ENCODE measurements at regions not wholly inside any gene's neighbourhood (a gene's known extent, or its start where the extent isn't known, plus 50 kb on each side); places are given as distances from the start of the nearest gene placed in this dataset.

DNA sequence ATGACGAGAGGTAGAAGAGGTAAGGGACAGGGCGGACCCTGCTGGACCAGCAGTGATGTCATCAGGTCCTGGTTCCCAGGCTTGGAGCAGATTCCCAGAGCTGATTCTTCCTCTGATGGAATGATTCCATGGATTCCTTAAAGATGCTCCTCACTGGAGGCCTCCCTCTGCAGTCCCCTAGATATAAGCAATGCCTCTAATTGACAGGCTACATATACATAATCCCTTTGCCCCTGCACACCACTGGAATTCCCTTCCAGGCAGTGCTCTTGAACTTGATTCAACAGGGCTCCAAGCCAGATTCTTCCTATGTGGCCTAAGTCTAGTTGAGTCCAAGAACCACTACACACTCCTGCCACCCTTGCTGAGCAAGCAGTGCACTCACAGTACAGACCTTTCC, 52.3 kb upstream of the L3MBTL3 start:
- TF ChIP-seq, protein P1, sequence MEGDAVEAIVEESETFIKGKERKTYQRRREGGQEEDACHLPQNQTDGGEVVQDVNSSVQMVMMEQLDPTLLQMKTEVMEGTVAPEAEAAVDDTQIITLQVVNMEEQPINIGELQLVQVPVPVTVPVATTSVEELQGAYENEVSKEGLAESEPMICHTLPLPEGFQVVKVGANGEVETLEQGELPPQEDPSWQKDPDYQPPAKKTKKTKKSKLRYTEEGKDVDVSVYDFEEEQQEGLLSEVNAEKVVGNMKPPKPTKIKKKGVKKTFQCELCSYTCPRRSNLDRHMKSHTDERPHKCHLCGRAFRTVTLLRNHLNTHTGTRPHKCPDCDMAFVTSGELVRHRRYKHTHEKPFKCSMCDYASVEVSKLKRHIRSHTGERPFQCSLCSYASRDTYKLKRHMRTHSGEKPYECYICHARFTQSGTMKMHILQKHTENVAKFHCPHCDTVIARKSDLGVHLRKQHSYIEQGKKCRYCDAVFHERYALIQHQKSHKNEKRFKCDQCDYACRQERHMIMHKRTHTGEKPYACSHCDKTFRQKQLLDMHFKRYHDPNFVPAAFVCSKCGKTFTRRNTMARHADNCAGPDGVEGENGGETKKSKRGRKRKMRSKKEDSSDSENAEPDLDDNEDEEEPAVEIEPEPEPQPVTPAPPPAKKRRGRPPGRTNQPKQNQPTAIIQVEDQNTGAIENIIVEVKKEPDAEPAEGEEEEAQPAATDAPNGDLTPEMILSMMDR (conservative IDR thresholded peaks at IDR 0.05; ENCODE audit: low read depth, low read length), result no peak
- TF ChIP-seq POLR2A (IDR thresholded peaks at IDR 0.05; ENCODE audit: low read depth, low read length) (no peak), NFE2L2 (IDR thresholded peaks at IDR 0.05; ENCODE audit: low read depth, low read length) (no peak), RFX5 (IDR thresholded peaks at IDR 0.05; ENCODE audit: low read depth, low read length) (no peak), BHLHE40 (IDR thresholded peaks at IDR 0.05; ENCODE audit: low read depth, low read length) (no peak), CEBPB (IDR thresholded peaks at IDR 0.05; ENCODE audit: low read depth, low read length) (no peak), MAFK (IDR thresholded peaks at IDR 0.05; ENCODE audit: low read depth, low read length) (no peak)

Data from IMR-90 (cell line).